OCI-LY1 (cell line): ENCODE measurements at regions not wholly inside any gene's neighbourhood (a gene's known extent, or its start where the extent isn't known, plus 50 kb on each side); places are given as distances from the start of the nearest gene placed in this dataset.

Experiments used
- H2AFZ ChIP-seq: fragments of 200-600 bp; sonication (generic), shearing (Covaris generic); 2 replicates; pipeline ENCODE4 v1.6.0; 2014; ENCODE audit warnings: antibody characterized with exemption, mild to moderate bottlenecking, low read length
- H3F3A ChIP-seq: fragments of 200-600 bp; sonication (generic), shearing (Covaris generic); 2 replicates; pipeline ENCODE4 v1.6.0; 2014; ENCODE audit warnings: mild to moderate bottlenecking, antibody characterized with exemption, low read length, moderate library complexity; ENCODE audit not compliant: insufficient read depth
- H3K27ac ChIP-seq: fragments of 200-600 bp; sonication (generic); 2 replicates; pipeline ENCODE4 v1.5.1; 2014; ENCODE audit warnings: low read length, mixed run types, mild to moderate bottlenecking, low read depth; ENCODE audit not compliant: poor library complexity, severe bottlenecking
- H3K27me3 ChIP-seq: fragments of 200-600 bp; sonication (generic); 2 replicates; pipeline ENCODE4 v1.6.0; 2014; ENCODE audit warnings: antibody characterized with exemption, mild to moderate bottlenecking, low read length, moderate library complexity; ENCODE audit not compliant: insufficient read depth
- H3K36me3 ChIP-seq: fragments of 200-600 bp; sonication (generic); 2 replicates; pipeline ENCODE4 v1.6.1; 2014; ENCODE audit warnings: mild to moderate bottlenecking, antibody characterized with exemption, low read length, moderate library complexity, mixed read lengths; ENCODE audit not compliant: insufficient read depth
- H3K4me1 ChIP-seq: fragments of 200-600 bp; sonication (generic); 2 replicates; pipeline ENCODE4 v1.5.1; 2014; ENCODE audit warnings: mild to moderate bottlenecking, low read length, moderate library complexity; ENCODE audit not compliant: insufficient read depth, severe bottlenecking
- H3K4me2 ChIP-seq: fragments of 200-600 bp; sonication (generic), shearing (Covaris generic); 2 replicates; pipeline ENCODE4 v1.6.1; 2014; ENCODE audit warnings: low read length
- H3K4me3 ChIP-seq: fragments of 200-600 bp; sonication (generic); 2 replicates; pipeline ENCODE4 v1.5.1; 2014; ENCODE audit warnings: low read length, low read depth, mild to moderate bottlenecking, mixed read lengths; ENCODE audit not compliant: poor library complexity, severe bottlenecking
- H3K79me2 ChIP-seq: fragments of 200-600 bp; shearing (Covaris generic); 2 replicates; pipeline ENCODE4 v1.6.1; 2016; ENCODE audit warnings: mixed run types, low read length, mixed read lengths; ENCODE audit not compliant: insufficient read depth
- H3K9ac ChIP-seq: fragments of 200-600 bp; sonication (generic), shearing (Covaris generic); 2 replicates; pipeline ENCODE4 v1.6.1; 2014; ENCODE audit warnings: mild to moderate bottlenecking, low read length, mixed read lengths
- H3K9me2 ChIP-seq: fragments of 200-600 bp; sonication (generic), shearing (Covaris generic); 2 replicates; pipeline ENCODE4 v1.6.1; 2014; ENCODE audit warnings: low read depth, mild to moderate bottlenecking, low read length, mixed read lengths
- H3K9me3 ChIP-seq: fragments of 200-600 bp; shearing (Covaris generic); 2 replicates; pipeline ENCODE4 v1.6.1; 2014; ENCODE audit warnings: low read length, mixed read lengths
- H4K20me1 ChIP-seq: fragments of 200-600 bp; sonication (generic), shearing (Covaris generic); 2 replicates; pipeline ENCODE4 v1.6.0; 2016; ENCODE audit warnings: mild to moderate bottlenecking, low read length; ENCODE audit not compliant: insufficient read depth
- EZH2 ChIP-seq: fragments of 200-600 bp; sonication (generic), shearing (Covaris generic); IDR thresholded peaks from 2 replicates; pipeline ENCODE4 v1.8.0; 2017; ENCODE audit warnings: borderline replicate concordance, mixed run types, mild to moderate bottlenecking, antibody characterized with exemption, low read length, moderate library complexity, mixed read lengths
- TF ChIP-seq, protein P1 (sequence below): fragments of 200-600 bp; sonication (generic), shearing (Covaris generic); IDR thresholded peaks from 2 replicates; pipeline ENCODE4 v1.5.1; 2017; ENCODE audit warnings: mild to moderate bottlenecking, antibody characterized with exemption, low read length, moderate library complexity, mixed read lengths

DNA sequence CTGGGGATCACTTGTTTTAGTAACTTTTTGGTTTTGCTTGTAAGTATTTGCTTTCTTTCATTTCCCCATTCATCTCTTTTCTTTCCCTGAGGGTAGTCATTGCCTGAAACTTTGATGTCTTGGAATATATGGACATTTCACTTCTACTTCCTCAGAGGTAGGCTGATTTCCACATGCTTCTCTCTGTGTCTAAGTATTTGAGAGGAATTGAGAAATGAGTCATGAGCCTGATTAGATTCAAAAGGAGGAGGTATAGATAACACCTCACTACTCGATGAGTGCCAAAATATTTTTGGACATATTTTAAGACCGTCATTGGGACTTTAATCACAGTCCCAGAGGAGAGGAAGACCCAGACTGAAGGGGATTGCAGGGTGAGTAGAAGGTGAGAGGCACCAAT is 480.1 kb upstream of the SGO1 start:
- Histone ChIP-seq H2AFZ (no peak overlapping the region), H3K4me3 (no peak overlapping the region), H3K4me2 (no peak overlapping the region), H3K36me3 (no peaks in the 10 kb centered on the region), H4K20me1 (no peaks in the 10 kb centered on the region), H3K4me1 (no peaks in the 10 kb centered on the region), H3K9me2 (no peaks in the 10 kb centered on the region), H3F3A (no peaks in the 10 kb centered on the region), H3K9ac (no peak overlapping the region), H3K9me3 (no peaks in the 10 kb centered on the region), H3K27me3 (no peaks in the 10 kb centered on the region), H3K27ac (no peak overlapping the region), H3K79me2 (no peaks in the 10 kb centered on the region)
- TF ChIP-seq, protein P1, sequence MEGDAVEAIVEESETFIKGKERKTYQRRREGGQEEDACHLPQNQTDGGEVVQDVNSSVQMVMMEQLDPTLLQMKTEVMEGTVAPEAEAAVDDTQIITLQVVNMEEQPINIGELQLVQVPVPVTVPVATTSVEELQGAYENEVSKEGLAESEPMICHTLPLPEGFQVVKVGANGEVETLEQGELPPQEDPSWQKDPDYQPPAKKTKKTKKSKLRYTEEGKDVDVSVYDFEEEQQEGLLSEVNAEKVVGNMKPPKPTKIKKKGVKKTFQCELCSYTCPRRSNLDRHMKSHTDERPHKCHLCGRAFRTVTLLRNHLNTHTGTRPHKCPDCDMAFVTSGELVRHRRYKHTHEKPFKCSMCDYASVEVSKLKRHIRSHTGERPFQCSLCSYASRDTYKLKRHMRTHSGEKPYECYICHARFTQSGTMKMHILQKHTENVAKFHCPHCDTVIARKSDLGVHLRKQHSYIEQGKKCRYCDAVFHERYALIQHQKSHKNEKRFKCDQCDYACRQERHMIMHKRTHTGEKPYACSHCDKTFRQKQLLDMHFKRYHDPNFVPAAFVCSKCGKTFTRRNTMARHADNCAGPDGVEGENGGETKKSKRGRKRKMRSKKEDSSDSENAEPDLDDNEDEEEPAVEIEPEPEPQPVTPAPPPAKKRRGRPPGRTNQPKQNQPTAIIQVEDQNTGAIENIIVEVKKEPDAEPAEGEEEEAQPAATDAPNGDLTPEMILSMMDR = no peak
- no peak for TF ChIP-seq EZH2

DNA sequence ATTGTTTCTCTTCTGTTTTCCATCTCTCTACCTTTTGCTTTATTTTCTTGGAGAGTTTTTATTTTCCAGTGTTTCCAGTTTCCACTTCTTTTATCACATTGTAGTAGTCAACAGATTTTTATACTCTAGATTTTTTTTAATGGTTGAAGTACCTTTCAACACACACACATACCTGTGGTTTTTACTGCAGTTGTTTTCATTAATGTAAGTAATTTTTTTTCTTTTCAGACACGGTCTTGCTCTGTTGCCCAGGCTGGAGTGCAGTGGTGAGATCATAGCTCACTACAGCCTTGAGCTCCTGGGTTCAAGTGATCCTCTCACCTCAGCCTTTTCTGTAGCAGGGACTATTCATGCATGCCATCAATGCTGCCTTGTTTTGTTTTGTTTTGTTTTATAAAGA is 472.5 kb upstream of the SGO1 start:
- no peak overlapping the region for H3K27ac ChIP-seq
- TF ChIP-seq EZH2 = no peak
- TF ChIP-seq, protein P1 = no peak
- no peak overlapping the region for H3K9ac ChIP-seq
- H3K27me3 ChIP-seq = no peaks in the 10 kb centered on the region
- no peak overlapping the region for H3K4me2 ChIP-seq
- H3K36me3 ChIP-seq = no peaks in the 10 kb centered on the region
- no peaks in the 10 kb centered on the region for H3F3A ChIP-seq
- H2AFZ ChIP-seq = no peak overlapping the region
- no peaks in the 10 kb centered on the region for H3K9me2 ChIP-seq
- H3K4me1 ChIP-seq = no peaks in the 10 kb centered on the region
- no peaks in the 10 kb centered on the region for H4K20me1 ChIP-seq
- no peaks in the 10 kb centered on the region for H3K9me3 ChIP-seq
- no peaks in the 10 kb centered on the region for H3K79me2 ChIP-seq
- no peak overlapping the region for H3K4me3 ChIP-seq

DNA sequence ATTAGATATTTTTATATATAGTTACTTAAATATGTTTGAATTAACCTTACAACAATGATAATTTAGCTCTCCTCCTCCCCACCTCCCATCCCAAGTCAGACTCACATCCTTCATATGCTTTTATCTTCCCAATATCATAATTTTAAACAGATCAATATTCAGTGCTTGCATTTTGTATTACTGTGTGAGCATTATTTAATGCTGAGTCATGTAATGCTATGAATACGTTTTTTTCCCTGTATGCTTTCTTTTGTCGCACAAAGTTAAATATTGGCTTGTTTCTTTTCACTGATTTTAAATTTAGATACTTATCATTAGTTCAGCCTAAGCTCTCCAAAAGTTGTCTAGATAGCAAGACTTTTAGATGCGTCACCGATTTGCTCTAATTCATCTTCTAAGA is 471.6 kb upstream of the SGO1 start:
- TF ChIP-seq, protein P1 = no peak
- Histone ChIP-seq H3K27ac (no peak overlapping the region), H3K4me3 (no peak overlapping the region), H3K36me3 (no peaks in the 10 kb centered on the region), H3K79me2 (no peaks in the 10 kb centered on the region), H3K9ac (no peak overlapping the region), H3K27me3 (no peaks in the 10 kb centered on the region), H3K4me2 (no peak overlapping the region), H3K9me3 (no peaks in the 10 kb centered on the region), H4K20me1 (no peaks in the 10 kb centered on the region), H3F3A (no peaks in the 10 kb centered on the region), H3K4me1 (no peaks in the 10 kb centered on the region), H2AFZ (no peak overlapping the region), H3K9me2 (no peaks in the 10 kb centered on the region)
